ENCODE measurements at regions not wholly inside any gene's neighbourhood (a gene's known extent, or its start where the extent isn't known, plus 50 kb on each side); places are given as distances from the start of the nearest gene placed in this dataset.
"Not testable (repeated sequence)": the region's sequence is repeated elsewhere in the genome, so short reads cannot be mapped to it uniquely, and the experiment has no call there.

DNA sequence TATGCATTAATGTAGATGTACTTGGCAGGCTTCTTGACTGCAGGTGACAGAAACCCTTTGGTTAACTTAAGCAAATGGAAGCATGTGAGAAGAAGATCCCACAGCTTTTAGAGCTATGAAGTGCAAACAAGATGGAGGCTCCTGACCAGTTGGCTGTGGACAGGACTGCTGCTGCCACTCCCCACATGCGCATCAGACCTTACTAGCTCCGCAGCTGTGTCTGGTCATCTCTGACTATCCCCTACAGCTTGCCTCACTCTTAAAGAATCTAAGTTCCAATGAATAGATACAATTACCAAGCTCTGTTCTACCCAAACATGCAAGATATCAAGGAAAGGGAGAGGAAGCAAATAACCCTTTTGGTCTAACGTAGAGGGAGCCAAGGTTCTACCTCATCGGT, 587.6 kb downstream of the DSC3 start:
- no peak overlapping the region for H3K27ac Mint-ChIP-seq
- H3K4me1 Mint-ChIP-seq = no peaks in the 10 kb centered on the region
- H3K9me3 Mint-ChIP-seq = peaks cover 0 to 33% (median 7%) of the 10 kb centered on the region in 6 donors
- H3K27me3 Mint-ChIP-seq (ENCODE audit: low read depth in 3 of 3) = peaks cover 0 to 1% (median 0%) of the 10 kb centered on the region in 3 donors
- no peak for DNase-seq
- H3K4me3 Mint-ChIP-seq = no peak overlapping the region
- no peaks in the 10 kb centered on the region for H3K36me3 Mint-ChIP-seq

- H3K36me3 Mint-ChIP-seq = no peaks in the 10 kb centered on the region
Observed at GRCh38 chr18:30451981-30452380, 590.6 kb downstream of the DSC3 start.

DNA sequence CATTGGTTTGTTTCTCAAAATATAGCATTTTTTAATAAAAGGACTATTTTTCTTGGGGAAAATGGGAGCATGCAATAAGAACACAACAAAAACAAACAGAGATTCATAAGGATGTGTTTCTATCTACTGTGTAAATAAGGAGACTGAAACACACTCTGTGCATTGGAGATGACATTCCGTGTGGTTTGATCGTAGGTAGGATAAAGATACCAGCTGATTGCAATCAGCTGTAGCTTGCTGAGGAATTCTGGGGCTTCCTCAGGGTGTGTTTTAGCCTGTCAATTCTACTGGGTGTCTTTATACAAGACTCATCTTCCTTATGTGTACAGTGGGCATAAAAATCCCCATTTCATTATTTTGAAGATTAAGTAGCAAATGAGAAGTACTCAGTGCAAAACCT, 591.6 kb downstream of the DSC3 start:
- no peak for DNase-seq
- H3K27ac Mint-ChIP-seq = no peak overlapping the region
- H3K4me3 Mint-ChIP-seq = no peak overlapping the region
- peaks cover 0 to 32% (median 6%) of the 10 kb centered on the region in 6 donors for H3K9me3 Mint-ChIP-seq
- peaks cover 0 to 4% (median 0%) of the 10 kb centered on the region in 3 donors for H3K27me3 Mint-ChIP-seq (ENCODE audit: low read depth in 3 of 3)
- H3K4me1 Mint-ChIP-seq = no peaks in the 10 kb centered on the region
- H3K36me3 Mint-ChIP-seq = no peaks in the 10 kb centered on the region

More at GRCh38 chr18:30451981-30452380, 590.6 kb downstream of the DSC3 start:
- H3K4me1 Mint-ChIP-seq = no peaks in the 10 kb centered on the region
- no peak for DNase-seq
- peaks cover 0 to 1% (median 0%) of the 10 kb centered on the region in 3 donors for H3K27me3 Mint-ChIP-seq (ENCODE audit: low read depth in 3 of 3)
- H3K27ac Mint-ChIP-seq = no peak overlapping the region
- H3K4me3 Mint-ChIP-seq = no peak overlapping the region
- peaks cover 0 to 21% (median 5%) of the 10 kb centered on the region in 6 donors for H3K9me3 Mint-ChIP-seq

GRCh38 chr18:30446605-30447004, 595.9 kb downstream of the DSC3 start:
- peaks cover 0 to 2% (median 0%) of the 10 kb centered on the region in 3 donors for H3K27me3 Mint-ChIP-seq (ENCODE audit: low read depth in 3 of 3)
- H3K36me3 Mint-ChIP-seq = no peaks in the 10 kb centered on the region
- H3K9me3 Mint-ChIP-seq = peaks cover 0 to 43% (median 10%) of the 10 kb centered on the region in 6 donors
- DNase-seq = no peak
- H3K27ac Mint-ChIP-seq = no peak overlapping the region
- H3K4me1 Mint-ChIP-seq = no peaks in the 10 kb centered on the region
- H3K4me3 Mint-ChIP-seq = no peak overlapping the region

DNA sequence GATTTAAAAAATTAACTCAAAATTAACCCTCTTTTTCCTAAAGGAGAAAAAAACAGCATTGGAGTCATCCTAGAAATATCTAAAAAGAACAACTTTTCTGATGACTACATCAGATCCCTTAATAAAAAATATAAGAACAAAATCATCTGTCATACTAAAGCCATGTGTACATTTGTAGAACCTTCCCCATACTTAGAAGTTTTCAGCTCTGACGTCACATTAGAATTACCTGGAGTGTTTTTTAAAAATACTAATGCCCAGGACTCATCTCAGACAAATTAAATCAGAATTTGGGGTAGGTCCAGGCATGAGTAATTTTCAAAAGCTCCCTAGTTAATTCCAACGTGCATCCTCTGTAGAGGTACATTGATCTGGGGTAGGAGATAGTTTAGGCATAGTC, 598.0 kb downstream of the DSC3 start:
- peaks cover 0 to 2% (median 0%) of the 10 kb centered on the region in 3 donors for H3K27me3 Mint-ChIP-seq (ENCODE audit: low read depth in 3 of 3)
- no peak overlapping the region for H3K27ac Mint-ChIP-seq
- no peaks in the 10 kb centered on the region for H3K36me3 Mint-ChIP-seq
- no peak for DNase-seq
- H3K9me3 Mint-ChIP-seq = peaks cover 7 to 52% (median 15%) of the 10 kb centered on the region in 6 donors
- no peaks in the 10 kb centered on the region for H3K4me1 Mint-ChIP-seq
- H3K4me3 Mint-ChIP-seq = no peak overlapping the region

DNA sequence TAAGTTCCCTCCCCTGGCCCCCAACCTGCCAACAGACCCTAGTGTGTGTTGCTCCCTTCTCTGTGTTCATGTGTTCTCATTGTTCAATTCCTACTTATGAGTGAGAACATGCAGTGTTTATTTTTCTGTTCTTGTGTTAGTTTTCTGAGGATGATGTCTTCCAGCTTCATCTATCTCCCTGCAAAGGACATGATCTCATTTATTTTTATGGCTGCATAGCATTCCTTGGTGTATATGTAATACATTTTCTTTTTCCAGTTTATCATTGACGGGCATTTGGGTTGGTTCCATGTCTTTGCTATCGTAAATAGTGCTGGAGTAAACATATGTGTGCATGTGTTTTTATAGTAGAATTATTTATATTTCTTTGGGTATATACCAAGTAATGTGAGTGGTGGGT, 602.2 kb downstream of the DSC3 start:
- Mint-ChIP-seq H3K9me3 (peaks cover 7 to 67% (median 18%) of the 10 kb centered on the region in 6 donors), H3K36me3 (no peaks in the 10 kb centered on the region), H3K4me1 (no peaks in the 10 kb centered on the region), H3K4me3 (no peak overlapping the region), H3K27me3 (ENCODE audit: low read depth in 3 of 3) (no peaks in the 10 kb centered on the region), H3K27ac (no peak overlapping the region)
- no peak for DNase-seq

DNA sequence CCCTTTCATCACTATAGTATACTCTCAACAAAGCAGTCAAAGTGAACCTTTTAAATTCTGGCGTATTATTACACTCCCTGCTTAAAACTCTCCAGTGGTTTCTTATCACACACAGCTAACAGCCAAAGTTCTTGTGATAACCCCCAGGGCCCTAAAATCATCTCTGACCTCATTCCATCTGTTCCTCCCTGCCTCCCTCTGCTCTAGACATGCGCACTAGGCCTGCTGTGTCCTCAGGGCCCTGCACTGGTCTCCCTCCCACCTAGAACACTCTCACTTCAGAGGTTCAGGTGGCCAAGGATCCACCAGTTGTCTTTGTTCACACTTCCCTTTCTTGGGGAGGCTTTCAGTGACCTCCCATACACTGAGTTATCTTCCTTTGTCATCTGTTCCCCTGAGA, 603.4 kb downstream of the DSC3 start:
- Mint-ChIP-seq H3K27ac (no peak overlapping the region), H3K4me3 (no peak overlapping the region), H3K36me3 (no peaks in the 10 kb centered on the region), H3K9me3 (peaks cover 6 to 65% (median 18%) of the 10 kb centered on the region in 6 donors), H3K4me1 (no peaks in the 10 kb centered on the region), H3K27me3 (ENCODE audit: low read depth in 3 of 3) (no peaks in the 10 kb centered on the region)
- no peak for DNase-seq

DNA sequence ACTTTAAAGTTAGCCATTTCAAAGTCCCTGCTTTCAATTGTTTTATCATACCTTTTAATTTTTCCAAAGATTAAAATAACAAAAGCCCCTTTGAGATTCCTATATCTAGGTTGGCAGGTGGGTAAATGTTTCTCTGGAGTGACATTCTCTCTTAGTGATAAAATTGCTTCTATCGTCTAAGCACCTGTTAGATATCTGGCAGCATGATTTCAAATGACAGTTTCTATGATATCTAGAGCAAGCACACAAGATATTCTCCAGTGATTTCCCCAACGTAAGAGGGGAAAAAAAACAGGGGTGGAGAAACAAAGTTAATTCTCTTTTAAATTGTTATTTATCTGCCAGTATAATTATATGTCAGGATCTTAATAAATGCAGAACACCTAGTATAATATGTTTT, 610.2 kb downstream of the DSC3 start:
- H3K9me3 Mint-ChIP-seq = peaks cover 3 to 39% (median 9%) of the 10 kb centered on the region in 6 donors
- no peak overlapping the region for H3K27ac Mint-ChIP-seq
- H3K4me1 Mint-ChIP-seq = no peaks in the 10 kb centered on the region
- DNase-seq = no peak
- H3K4me3 Mint-ChIP-seq = no peak overlapping the region
- no peaks in the 10 kb centered on the region for H3K36me3 Mint-ChIP-seq
- H3K27me3 Mint-ChIP-seq (ENCODE audit: low read depth in 3 of 3) = no peaks in the 10 kb centered on the region

DNA sequence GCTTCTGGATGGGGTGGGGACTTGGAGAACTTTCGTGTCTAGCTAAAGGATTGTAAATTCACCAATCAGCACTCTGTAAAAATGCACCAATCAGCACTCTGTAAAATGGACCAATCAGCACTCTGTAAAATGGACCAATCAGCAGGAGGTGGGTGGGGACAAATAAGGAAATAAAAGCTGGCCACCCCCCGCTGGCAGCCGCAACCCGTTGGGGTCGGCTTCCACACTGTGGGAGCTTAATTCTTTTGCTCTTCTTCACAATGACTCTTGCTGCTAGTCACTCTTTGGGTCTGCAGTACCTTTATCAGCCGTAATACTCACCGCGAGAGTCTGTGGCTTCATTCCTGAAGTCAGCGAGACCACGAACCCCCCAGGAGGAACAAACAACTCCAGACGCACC, 623.1 kb downstream of the DSC3 start:
- H3K4me1 Mint-ChIP-seq, H3K36me3 Mint-ChIP-seq: not testable (repeated sequence)

GRCh38 chr18:30415903-30416302, 626.6 kb downstream of the DSC3 start:
- Mint-ChIP-seq H3K9me3 (peaks cover 5 to 46% (median 24%) of the 10 kb centered on the region in 6 donors), H3K4me3 (no peak overlapping the region), H3K4me1 (no peaks in the 10 kb centered on the region), H3K27ac (no peak overlapping the region), H3K27me3 (ENCODE audit: low read depth in 3 of 3) (peaks cover 0 to 2% (median 0%) of the 10 kb centered on the region in 3 donors), H3K36me3 (no peaks in the 10 kb centered on the region)
- no peak for DNase-seq

More for the DNA sequence above, 623.1 kb downstream of the DSC3 start:
- not testable (repeated sequence) for H3K27ac Mint-ChIP-seq; H3K4me3 Mint-ChIP-seq; H3K27me3 Mint-ChIP-seq (ENCODE audit: low read depth in 3 of 3); DNase-seq
- peaks cover 3 to 46% (median 24%) of the 10 kb centered on the region in 6 donors for H3K9me3 Mint-ChIP-seq

- H3K36me3 Mint-ChIP-seq = no peaks in the 10 kb centered on the region
- no peak for DNase-seq
- H3K4me1 Mint-ChIP-seq = no peaks in the 10 kb centered on the region
- no peaks in the 10 kb centered on the region for H3K27me3 Mint-ChIP-seq (ENCODE audit: low read depth in 3 of 3)
- H3K9me3 Mint-ChIP-seq = peaks cover 5 to 25% (median 15%) of the 10 kb centered on the region in 6 donors
- no peak overlapping the region for H3K4me3 Mint-ChIP-seq
- H3K27ac Mint-ChIP-seq = no peak overlapping the region
Observed at GRCh38 chr18:30409120-30409519, 633.4 kb downstream of the DSC3 start.

- peaks cover 5 to 32% (median 12%) of the 10 kb centered on the region in 6 donors for H3K9me3 Mint-ChIP-seq
- no peak overlapping the region for H3K27ac Mint-ChIP-seq
- H3K4me1 Mint-ChIP-seq = no peaks in the 10 kb centered on the region
- no peak for DNase-seq
- H3K4me3 Mint-ChIP-seq = no peak overlapping the region
- no peaks in the 10 kb centered on the region for H3K27me3 Mint-ChIP-seq (ENCODE audit: low read depth in 3 of 3)
- H3K36me3 Mint-ChIP-seq = no peaks in the 10 kb centered on the region
Observed at GRCh38 chr18:30406728-30407127, 635.8 kb downstream of the DSC3 start.

GRCh38 chr18:30405038-30405437, 637.5 kb downstream of the DSC3 start:
- no peaks in the 10 kb centered on the region for H3K4me1 Mint-ChIP-seq
- no peak for DNase-seq
- no peak overlapping the region for H3K27ac Mint-ChIP-seq
- no peaks in the 10 kb centered on the region for H3K36me3 Mint-ChIP-seq
- peaks cover 7 to 32% (median 14%) of the 10 kb centered on the region in 6 donors for H3K9me3 Mint-ChIP-seq
- H3K27me3 Mint-ChIP-seq (ENCODE audit: low read depth in 3 of 3) = no peaks in the 10 kb centered on the region
- H3K4me3 Mint-ChIP-seq = no peak overlapping the region

GRCh38 chr18:30404422-30404821, 638.1 kb downstream of the DSC3 start:
- no peaks in the 10 kb centered on the region for H3K27me3 Mint-ChIP-seq (ENCODE audit: low read depth in 3 of 3)
- peaks cover 7 to 29% (median 14%) of the 10 kb centered on the region in 6 donors for H3K9me3 Mint-ChIP-seq
- no peak overlapping the region for H3K27ac Mint-ChIP-seq
- H3K36me3 Mint-ChIP-seq = no peaks in the 10 kb centered on the region
- no peaks in the 10 kb centered on the region for H3K4me1 Mint-ChIP-seq
- no peak for DNase-seq
- no peak overlapping the region for H3K4me3 Mint-ChIP-seq

- H3K4me1 Mint-ChIP-seq = no peaks in the 10 kb centered on the region
- no peak overlapping the region for H3K27ac Mint-ChIP-seq
- peaks cover 0 to 3% (median 0%) of the 10 kb centered on the region in 3 donors for H3K36me3 Mint-ChIP-seq
- no peak overlapping the region for H3K4me3 Mint-ChIP-seq
- H3K27me3 Mint-ChIP-seq (ENCODE audit: low read depth in 3 of 3) = no peaks in the 10 kb centered on the region
- peaks cover 4 to 33% (median 11%) of the 10 kb centered on the region in 6 donors for H3K9me3 Mint-ChIP-seq
- no peak for DNase-seq
Observed at GRCh38 chr18:30403278-30403677, 639.3 kb downstream of the DSC3 start.
